ENCODE measurements at regions not wholly inside any gene's neighbourhood (a gene's known extent, or its start where the extent isn't known, plus 50 kb on each side); places are given as distances from the start of the nearest gene placed in this dataset.

- TF ChIP-seq USF2 (CRISPR knock-in tag; IDR thresholded peaks at IDR 0.05) (no peak), ZNF423 (CRISPR knock-in tag; IDR thresholded peaks at IDR 0.05) (no peak), ZNF396 (CRISPR knock-in tag; IDR thresholded peaks at IDR 0.05; ENCODE audit: borderline replicate concordance) (no peak)
Observed at GRCh38 chr7:53191836-53192443, 156.5 kb downstream of the POM121L12 start (continued).

GRCh38 chr7:53205006-53205405 is 169.6 kb downstream of the POM121L12 start:
- DNase-seq (ENCODE audit: low spot score), result no peak
- no peak for TF ChIP-seq MLX (CRISPR knock-in tag; IDR thresholded peaks at IDR 0.05)
- TF ChIP-seq TCF7 (CRISPR knock-in tag; IDR thresholded peaks at IDR 0.05; ENCODE audit: low read depth), result no peak
- no peak for TF ChIP-seq ZNF416 (CRISPR knock-in tag; IDR thresholded peaks at IDR 0.05)
- TF ChIP-seq ATF6 (CRISPR knock-in tag; IDR thresholded peaks at IDR 0.05), result no peak
- Mint-ChIP-seq H3K9me3 (no peaks in the 10 kb centered on the region), H3K4me1 (peaks cover 12% of the 10 kb centered on the region), H3K4me3 (no peak overlapping the region), H3K27me3 (ENCODE audit: low read depth) (no peaks in the 10 kb centered on the region), H3K36me3 (no peaks in the 10 kb centered on the region; the same call in 1 of the 2 replicates), H3K27ac (no peak overlapping the region)
- ATAC-seq, result no peak
- ChIA-PET CTCF (no interaction called here), POLR2A (no interaction called here)

- no peaks in the 10 kb centered on the region; the same call in 1 of the 2 replicates for H3K27me3 Mint-ChIP-seq (ENCODE audit: low read depth)
- POLR2A ChIA-PET, result no interaction called here
- peak; percentile 75 for ATAC-seq
- no peak overlapping the region for H3K4me3 Mint-ChIP-seq
- peaks cover 19% of the 10 kb centered on the region for H3K9me3 Mint-ChIP-seq
- CTCF ChIA-PET, result interaction anchor here (0.6 to 1.0 kb wide), 3 partner anchors 11 to 141 kb away, joined by 4 read pairs; no protein-coding TSS in a partner anchor
- peaks cover 19% of the 10 kb centered on the region for H3K4me1 Mint-ChIP-seq
- no peak for DNase-seq (ENCODE audit: low spot score)
- H3K36me3 Mint-ChIP-seq, result peaks cover 14% of the 10 kb centered on the region
- H3K27ac Mint-ChIP-seq, result no peak overlapping the region
- TF ChIP-seq ZBTB43 (CRISPR knock-in tag; IDR thresholded peaks at IDR 0.05) (no peak), ELF4 (CRISPR knock-in tag; IDR thresholded peaks at IDR 0.05; ENCODE audit: low read depth) (no peak), NR2C2 (CRISPR knock-in tag; IDR thresholded peaks at IDR 0.05) (no peak), ZNF281 (CRISPR knock-in tag; IDR thresholded peaks at IDR 0.05) (no peak), NR3C1 (CRISPR knock-in tag; conservative IDR thresholded peaks at IDR 0.05; ENCODE audit: low read depth) (no peak), ZNF671 (CRISPR knock-in tag; IDR thresholded peaks at IDR 0.05) (no peak), NR1H2 (CRISPR knock-in tag; IDR thresholded peaks at IDR 0.05) (no peak), JUN (CRISPR knock-in tag; IDR thresholded peaks at IDR 0.05) (no peak), ZNF425 (CRISPR knock-in tag; conservative IDR thresholded peaks at IDR 0.05) (no peak), SOX15 (CRISPR knock-in tag; IDR thresholded peaks at IDR 0.05) (no peak), OVOL2 (CRISPR knock-in tag; IDR thresholded peaks at IDR 0.05; ENCODE audit: borderline replicate concordance) (no peak), SP1 (CRISPR knock-in tag; conservative IDR thresholded peaks at IDR 0.05) (no peak), ZSCAN18 (CRISPR knock-in tag; IDR thresholded peaks at IDR 0.05) (no peak), ZNF416 (CRISPR knock-in tag; IDR thresholded peaks at IDR 0.05) (no peak)
Observed at GRCh38 chr7:53209129-53209528, 173.7 kb downstream of the POM121L12 start.

Measured in WTC11 (cell line).